CD14-positive monocyte (primary cell): ENCODE measurements at regions not wholly inside any gene's neighbourhood (a gene's known extent, or its start where the extent isn't known, plus 50 kb on each side); places are given as distances from the start of the nearest gene placed in this dataset.

Source experiments
- DNase-seq, 3 donors: peaks; one replicate each; pipeline ENCODE4 v3.0.0-alpha.2; 2011 to 2022
- H2AFZ ChIP-seq: 2 replicates; pipeline ENCODE4 v1.6.0; 2012; ENCODE audit warnings: mild to moderate bottlenecking, low read depth, low read length, inconsistent platforms; ENCODE audit not compliant: insufficient read depth, poor library complexity, severe bottlenecking
- H3K27ac ChIP-seq, 2 donors: 1 replicate in 1 of 2; 2 replicates in 1 of 2; pipeline ENCODE4 v1.5.1; 2012 to 2013; ENCODE audit warnings: low read length in 2 of 2, control low read depth in 1 of 2, inconsistent platforms in 1 of 2, low read depth in 1 of 2, mild to moderate bottlenecking in 1 of 2
- H3K27me3 ChIP-seq, 2 donors: one replicate each; pipeline versions ENCODE4 v1.6.0 to v1.6.1; 2011 to 2013; ENCODE audit warnings: low read length in 2 of 2; ENCODE audit not compliant: control insufficient read depth in 2 of 2, insufficient read depth in 2 of 2
- H3K36me3 ChIP-seq, 2 donors: replicated peaks in 1 of 2; 1 replicate in 1 of 2; 2 replicates in 1 of 2; pipeline versions ENCODE4 v1.5.1 to v1.6.1; 2012 to 2013; ENCODE audit warnings: low read length in 2 of 2, control low read depth in 1 of 2, inconsistent platforms in 1 of 2, mild to moderate bottlenecking in 1 of 2; ENCODE audit not compliant: insufficient read depth in 2 of 2, control insufficient read depth in 1 of 2
- H3K4me1 ChIP-seq, 2 donors: 1 replicate in 1 of 2; 2 replicates in 1 of 2; pipeline versions ENCODE4 v1.5.1 to v1.6.1; 2012 to 2013; ENCODE audit warnings: low read length in 2 of 2, control low read depth in 1 of 2, inconsistent platforms in 1 of 2, mild to moderate bottlenecking in 1 of 2, moderate library complexity in 1 of 2; ENCODE audit not compliant: insufficient read depth in 2 of 2, control insufficient read depth in 1 of 2
- H3K4me2 ChIP-seq: replicated peaks from 2 replicates; pipeline ENCODE3; 2012; ENCODE audit warnings: low read length, moderate library complexity, mild to moderate bottlenecking; ENCODE audit not compliant: poor library complexity, severe bottlenecking; ENCODE audit errors: extremely low read depth
- H3K4me3 ChIP-seq, 3 experiments: fragments of 200-600 bp in 1 of 3; sonication (generic) in 1 of 3; replicated peaks in 1 of 3; 1 replicate in 2 of 3; 2 replicates in 1 of 3; pipeline ENCODE4 v1.5.1; 2011 to 2013; ENCODE audit warnings: low read length in 3 of 3, mild to moderate bottlenecking in 3 of 3, control low read depth in 2 of 3, low read depth in 2 of 3, inconsistent platforms in 1 of 3, moderate library complexity in 1 of 3
- H3K79me2 ChIP-seq: 2 replicates; pipeline ENCODE4 v1.6.0; 2012; ENCODE audit warnings: mild to moderate bottlenecking, control low read depth, inconsistent platforms, low read length, moderate library complexity; ENCODE audit not compliant: insufficient read depth
- H3K9ac ChIP-seq: 2 replicates; pipeline ENCODE4 v1.6.0; 2017; ENCODE audit warnings: low read length, mild to moderate bottlenecking; ENCODE audit not compliant: insufficient read depth, poor library complexity, severe bottlenecking
- H3K9me3 ChIP-seq, 2 donors: replicated peaks in 1 of 2; 1 replicate in 1 of 2; 2 replicates in 1 of 2; pipeline versions ENCODE4 v1.5.1 to v1.6.1; 2012 to 2013; ENCODE audit warnings: low read length in 2 of 2, control low read depth in 1 of 2; ENCODE audit not compliant: control insufficient read depth in 1 of 2, insufficient read depth in 1 of 2
- H4K20me1 ChIP-seq: 2 replicates; pipeline ENCODE4 v1.6.0; 2012; ENCODE audit warnings: mild to moderate bottlenecking, low read length, control low read depth, moderate library complexity; ENCODE audit not compliant: insufficient read depth
- H3K27ac Mint-ChIP-seq, 7 donors: one replicate each; pipeline ENCODE4 v1.8.0; 2020; ENCODE audit warnings: mild to moderate bottlenecking in 7 of 7, mixed read lengths in 7 of 7, moderate library complexity in 6 of 7, inconsistent platforms in 2 of 7
- H3K27me3 Mint-ChIP-seq, 3 donors: one replicate each; pipeline ENCODE4 v1.8.0; 2021 to 2022; ENCODE audit warnings: low read depth in 3 of 3, mild to moderate bottlenecking in 3 of 3, mixed read lengths in 3 of 3, moderate library complexity in 3 of 3, inconsistent platforms in 1 of 3
- H3K36me3 Mint-ChIP-seq, 2 donors: one replicate each; pipeline ENCODE4 v1.8.0; 2020; ENCODE audit warnings: mixed read lengths in 2 of 2, inconsistent platforms in 1 of 2, mild to moderate bottlenecking in 1 of 2
- H3K4me1 Mint-ChIP-seq: one replicate; pipeline ENCODE4 v1.8.0; 2020; ENCODE audit warnings: mild to moderate bottlenecking, mixed read lengths
- H3K4me3 Mint-ChIP-seq, 2 donors: one replicate each; pipeline ENCODE4 v1.8.0; 2020; ENCODE audit warnings: mild to moderate bottlenecking in 2 of 2, mixed read lengths in 2 of 2, moderate library complexity in 1 of 2
- H3K9me3 Mint-ChIP-seq, 7 donors: one replicate each; pipeline ENCODE4 v1.8.0; 2020 to 2022; ENCODE audit warnings: mixed read lengths in 7 of 7, mild to moderate bottlenecking in 6 of 7, moderate library complexity in 6 of 7, inconsistent platforms in 2 of 7
- CTCF ChIP-seq: fragments of 200-600 bp; IDR thresholded peaks from one replicate; pipeline ENCODE4 v1.8.0; 2022; ENCODE audit warnings: antibody characterized with exemption, mild to moderate bottlenecking
- WGBS: methylation state at CpG from one replicate; pipeline ENCODE4 v1.1.5; 2013; ENCODE audit warnings: missing lambda C conversion rate; ENCODE audit not compliant: insufficient coverage; 5-methylcytosine and 5-hydroxymethylcytosine counted together
- intact Hi-C, 2 donors: fragments of 100-400 bp; cut with micrococcal nuclease; formaldehyde crosslinking; loops; one replicate each; pipeline versions ENCODE4 v1.15.0 to v1.15.1; 2023

- Histone ChIP-seq H3K9me3 (no peaks in the 10 kb centered on the region), H3K4me2 (peak overlapping the region; percentile 58), H3K27ac (peak overlapping the region in 1 of 2 donors; percentile 94), H3K4me3 (peak overlapping the region in 1 of 3 experiments; percentile 16), H3K27me3 (no peaks in the 10 kb centered on the region), H2AFZ (no peak overlapping the region), H4K20me1 (no peaks in the 10 kb centered on the region), H3K9ac (peak overlapping the region; percentile 32), H3K79me2 (no peaks in the 10 kb centered on the region), H3K4me1 (peaks cover 43 to 78% of the 10 kb centered on the region in 2 donors), H3K36me3 (no peaks in the 10 kb centered on the region)
- H3K4me3 Mint-ChIP-seq: no peak overlapping the region
- peaks cover 0 to 3% (median 0%) of the 10 kb centered on the region in 3 donors for H3K27me3 Mint-ChIP-seq
- peaks cover 57% of the 10 kb centered on the region for H3K4me1 Mint-ChIP-seq
- no peak for DNase-seq
- no peak for TF ChIP-seq CTCF
- peak overlapping the region; percentile 54 to 99 (median 94) for H3K27ac Mint-ChIP-seq
- peaks cover 2 to 4% of the 10 kb centered on the region in 2 donors for H3K36me3 Mint-ChIP-seq
- intact Hi-C loops: loop anchor here in 1 of 2 donors (10.0 kb wide), 1 partner anchor 114 kb away; no protein-coding TSS in a partner anchor
- H3K9me3 Mint-ChIP-seq: peaks cover 0 to 7% (median 0%) of the 10 kb centered on the region in 7 donors
- WGBS: 100% methylated on average over 2 of the region's 4 CpGs
Observed at GRCh38 chr7:17040716-17041115, 158.9 kb upstream of the AGR3 start.

GRCh38 chr7:17041324-17041723, 159.5 kb upstream of the AGR3 start:
- Mint-ChIP-seq H3K27ac (peak overlapping the region; percentile 88 to 99 (median 95)), H3K9me3 (peaks cover 0 to 7% (median 0%) of the 10 kb centered on the region in 7 donors), H3K4me3 (peak overlapping the region in 1 of 2 donors; percentile 51), H3K4me1 (peaks cover 57% of the 10 kb centered on the region), H3K36me3 (peaks cover 2 to 4% of the 10 kb centered on the region in 2 donors), H3K27me3 (peaks cover 0 to 3% (median 0%) of the 10 kb centered on the region in 3 donors)
- Histone ChIP-seq H3K27me3 (no peaks in the 10 kb centered on the region), H2AFZ (no peak overlapping the region), H4K20me1 (no peaks in the 10 kb centered on the region), H3K36me3 (no peaks in the 10 kb centered on the region), H3K4me1 (peaks cover 43 to 77% of the 10 kb centered on the region in 2 donors), H3K79me2 (no peaks in the 10 kb centered on the region), H3K4me3 (peak overlapping the region in 1 of 3 experiments; percentile 33), H3K4me2 (peak overlapping the region; percentile 58), H3K9ac (peak overlapping the region; percentile 32), H3K9me3 (no peaks in the 10 kb centered on the region), H3K27ac (peak overlapping the region in 1 of 2 donors; percentile 94)
- peak; percentile 87 to 99 (median 92) for DNase-seq
- WGBS: no CpG with 5 or more reads among the region's 2 CpGs
- no peak for TF ChIP-seq CTCF
- intact Hi-C loops: loop anchor here in 1 of 2 donors (10.0 kb wide), 1 partner anchor 113 kb away; no protein-coding TSS in a partner anchor
